Esophagus squamous epithelium (tissue), 4 donors: ENCODE measurements at regions not wholly inside any gene's neighbourhood (a gene's known extent, or its start where the extent isn't known, plus 50 kb on each side); places are given as distances from the start of the nearest gene placed in this dataset.

Experiments used
- POLR2A ChIP-seq, 4 donors: fragments of 450-650 bp; IDR thresholded peaks; one replicate each; pipeline ENCODE4 v1.6.1; 2017; ENCODE audit warnings: antibody characterized with exemption in 4 of 4, mild to moderate bottlenecking in 4 of 4, moderate library complexity in 3 of 4
- TF ChIP-seq, protein P1 (sequence below), 6 experiments: fragments of 450-650 bp in 4 of 6; fragments of 200-600 bp in 2 of 6; sonication (generic) in 2 of 6; IDR thresholded peaks; one replicate each; pipeline ENCODE4 v1.5.1; 2016 to 2019; ENCODE audit warnings: antibody characterized with exemption in 6 of 6, mild to moderate bottlenecking in 4 of 6, moderate library complexity in 4 of 6

DNA sequence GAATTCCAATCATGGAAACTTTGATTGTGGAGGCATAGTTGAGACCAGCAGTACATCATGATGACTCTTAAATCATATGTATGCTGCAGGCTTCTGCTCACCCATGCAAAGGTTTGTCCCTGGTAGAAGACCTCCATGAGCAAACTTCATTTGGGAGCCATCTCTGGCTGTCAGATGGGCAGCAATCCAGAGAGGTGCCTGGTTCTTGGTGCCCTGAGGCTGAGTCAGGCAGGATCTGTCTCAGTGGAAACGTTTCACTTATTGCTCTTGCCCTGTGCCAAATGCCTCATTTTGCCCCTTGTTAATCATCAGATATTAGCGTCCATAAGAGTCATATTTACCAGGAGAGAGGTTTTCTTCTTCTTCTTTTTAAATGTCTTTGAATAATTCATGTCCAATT lies 151.5 kb upstream of the CELF4 start:
- TF ChIP-seq POLR2A (IDR thresholded peaks at IDR 0.05): no peak
- TF ChIP-seq, protein P1, sequence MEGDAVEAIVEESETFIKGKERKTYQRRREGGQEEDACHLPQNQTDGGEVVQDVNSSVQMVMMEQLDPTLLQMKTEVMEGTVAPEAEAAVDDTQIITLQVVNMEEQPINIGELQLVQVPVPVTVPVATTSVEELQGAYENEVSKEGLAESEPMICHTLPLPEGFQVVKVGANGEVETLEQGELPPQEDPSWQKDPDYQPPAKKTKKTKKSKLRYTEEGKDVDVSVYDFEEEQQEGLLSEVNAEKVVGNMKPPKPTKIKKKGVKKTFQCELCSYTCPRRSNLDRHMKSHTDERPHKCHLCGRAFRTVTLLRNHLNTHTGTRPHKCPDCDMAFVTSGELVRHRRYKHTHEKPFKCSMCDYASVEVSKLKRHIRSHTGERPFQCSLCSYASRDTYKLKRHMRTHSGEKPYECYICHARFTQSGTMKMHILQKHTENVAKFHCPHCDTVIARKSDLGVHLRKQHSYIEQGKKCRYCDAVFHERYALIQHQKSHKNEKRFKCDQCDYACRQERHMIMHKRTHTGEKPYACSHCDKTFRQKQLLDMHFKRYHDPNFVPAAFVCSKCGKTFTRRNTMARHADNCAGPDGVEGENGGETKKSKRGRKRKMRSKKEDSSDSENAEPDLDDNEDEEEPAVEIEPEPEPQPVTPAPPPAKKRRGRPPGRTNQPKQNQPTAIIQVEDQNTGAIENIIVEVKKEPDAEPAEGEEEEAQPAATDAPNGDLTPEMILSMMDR (IDR thresholded peaks at IDR 0.05): no peak
